ENCODE measurements at regions not wholly inside any gene's neighbourhood (a gene's known extent, or its start where the extent isn't known, plus 50 kb on each side); places are given as distances from the start of the nearest gene placed in this dataset.

GRCh38 chr5:98050583-98050982, 722.9 kb upstream of the RGMB start:
- no peak overlapping the region for H3K4me2 ChIP-seq (ENCODE audit: low read length)
- no peak overlapping the region for H4K8ac ChIP-seq (ENCODE audit: low read depth, low read length)
- no peak overlapping the region for H3K4me3 ChIP-seq (ENCODE audit: low read depth, low read length)
- no peaks in the 10 kb centered on the region for H3K79me2 ChIP-seq (ENCODE audit: control insufficient read depth, insufficient read depth, low read length, poor library complexity)
- no peak overlapping the region for H3K4ac ChIP-seq (ENCODE audit: low read depth, low read length)
- H3K27ac ChIP-seq (ENCODE audit: low read depth, low read length) = no peak overlapping the region
- H3K27me3 ChIP-seq (ENCODE audit: insufficient read depth, low read length) = no peaks in the 10 kb centered on the region
- peaks cover 3 to 4% of the 10 kb centered on the region in 2 experiments for H3K4me1 ChIP-seq (ENCODE audit: control insufficient read depth in 1 of 2, insufficient read depth in 2 of 2, low read length in 2 of 2)
- H3K9me3 ChIP-seq (ENCODE audit: insufficient read depth, low read depth, low read length) = no peaks in the 10 kb centered on the region
- no peaks in the 10 kb centered on the region for H3K36me3 ChIP-seq (ENCODE audit: control insufficient read depth in 1 of 2, insufficient read depth in 2 of 2, low read length in 2 of 2)
- no peak overlapping the region for H3K14ac ChIP-seq (ENCODE audit: low read length)
- no peak overlapping the region for H2BK120ac ChIP-seq (ENCODE audit: insufficient read depth, low read length, poor library complexity)
- no peak overlapping the region for H3K9ac ChIP-seq (ENCODE audit: low read length)
- no peak overlapping the region for H3K23ac ChIP-seq (ENCODE audit: low read length)
- DNase-seq = no peak
- no peak overlapping the region for H4K12ac ChIP-seq (ENCODE audit: low read depth, low read length)
- no peaks in the 10 kb centered on the region for H3K79me1 ChIP-seq (ENCODE audit: low read length)
- no peak overlapping the region for H2AK5ac ChIP-seq (ENCODE audit: low read length)
- H2BK12ac ChIP-seq (ENCODE audit: low read length) = no peak overlapping the region
- no peak overlapping the region for H2BK5ac ChIP-seq (ENCODE audit: low read depth, low read length, poor library complexity)
- no peak overlapping the region for H4K91ac ChIP-seq (ENCODE audit: low read depth, low read length)
- H3K18ac ChIP-seq (ENCODE audit: low read length) = no peak overlapping the region
- WGBS (ENCODE audit: extremely low coverage, insufficient coverage, insufficient read length) = no CpG with 5 or more reads among the region's 3 CpGs
- no peak overlapping the region for H2AFZ ChIP-seq (ENCODE audit: insufficient read depth, low read length, poor library complexity)

- H2BK12ac ChIP-seq (ENCODE audit: low read length) = no peak overlapping the region
- no peak overlapping the region for H2BK5ac ChIP-seq (ENCODE audit: low read depth, low read length, poor library complexity)
- H2BK120ac ChIP-seq (ENCODE audit: insufficient read depth, low read length, poor library complexity) = no peak overlapping the region
- no peak overlapping the region for H3K4ac ChIP-seq (ENCODE audit: low read depth, low read length)
- H3K4me3 ChIP-seq (ENCODE audit: low read depth, low read length) = no peak overlapping the region
- H4K91ac ChIP-seq (ENCODE audit: low read depth, low read length) = no peak overlapping the region
- DNase-seq = no peak
- H3K4me2 ChIP-seq (ENCODE audit: low read length) = no peak overlapping the region
- no CpG with 5 or more reads among the region's 2 CpGs for WGBS (ENCODE audit: extremely low coverage, insufficient coverage, insufficient read length)
- no peak overlapping the region for H3K14ac ChIP-seq (ENCODE audit: low read length)
- H2AFZ ChIP-seq (ENCODE audit: insufficient read depth, low read length, poor library complexity) = no peak overlapping the region
- H3K79me1 ChIP-seq (ENCODE audit: low read length) = no peaks in the 10 kb centered on the region
- no peaks in the 10 kb centered on the region for H3K79me2 ChIP-seq (ENCODE audit: control insufficient read depth, insufficient read depth, low read length, poor library complexity)
- H3K9me3 ChIP-seq (ENCODE audit: insufficient read depth, low read depth, low read length) = no peaks in the 10 kb centered on the region
- peaks cover 3 to 4% of the 10 kb centered on the region in 2 experiments for H3K4me1 ChIP-seq (ENCODE audit: control insufficient read depth in 1 of 2, insufficient read depth in 2 of 2, low read length in 2 of 2)
- no peak overlapping the region for H2AK5ac ChIP-seq (ENCODE audit: low read length)
- H4K8ac ChIP-seq (ENCODE audit: low read depth, low read length) = no peak overlapping the region
- no peaks in the 10 kb centered on the region for H3K36me3 ChIP-seq (ENCODE audit: control insufficient read depth in 1 of 2, insufficient read depth in 2 of 2, low read length in 2 of 2)
- H3K27me3 ChIP-seq (ENCODE audit: insufficient read depth, low read length) = no peaks in the 10 kb centered on the region
- H4K12ac ChIP-seq (ENCODE audit: low read depth, low read length) = no peak overlapping the region
- no peak overlapping the region for H3K9ac ChIP-seq (ENCODE audit: low read length)
- no peak overlapping the region for H3K27ac ChIP-seq (ENCODE audit: low read depth, low read length)
- H3K18ac ChIP-seq (ENCODE audit: low read length) = no peak overlapping the region
- H3K23ac ChIP-seq (ENCODE audit: low read length) = no peak overlapping the region
Measured at GRCh38 chr5:98053170-98053569, 720.3 kb upstream of the RGMB start.

GRCh38 chr5:98060148-98060547, 713.3 kb upstream of the RGMB start:
- H2AFZ ChIP-seq (ENCODE audit: insufficient read depth, low read length, poor library complexity) = no peak overlapping the region
- H3K18ac ChIP-seq (ENCODE audit: low read length) = no peak overlapping the region
- no peak overlapping the region for H3K4me3 ChIP-seq (ENCODE audit: low read depth, low read length)
- H2BK5ac ChIP-seq (ENCODE audit: low read depth, low read length, poor library complexity) = no peak overlapping the region
- H3K36me3 ChIP-seq (ENCODE audit: control insufficient read depth in 1 of 2, insufficient read depth in 2 of 2, low read length in 2 of 2) = no peaks in the 10 kb centered on the region
- H3K4ac ChIP-seq (ENCODE audit: low read depth, low read length) = no peak overlapping the region
- no peaks in the 10 kb centered on the region for H3K27me3 ChIP-seq (ENCODE audit: insufficient read depth, low read length)
- no peak overlapping the region for H4K8ac ChIP-seq (ENCODE audit: low read depth, low read length)
- H3K79me2 ChIP-seq (ENCODE audit: control insufficient read depth, insufficient read depth, low read length, poor library complexity) = no peaks in the 10 kb centered on the region
- no peak overlapping the region for H3K9ac ChIP-seq (ENCODE audit: low read length)
- H3K23ac ChIP-seq (ENCODE audit: low read length) = no peak overlapping the region
- H2BK120ac ChIP-seq (ENCODE audit: insufficient read depth, low read length, poor library complexity) = no peak overlapping the region
- H2AK5ac ChIP-seq (ENCODE audit: low read length) = no peak overlapping the region
- H3K27ac ChIP-seq (ENCODE audit: low read depth, low read length) = no peak overlapping the region
- no peak overlapping the region for H4K91ac ChIP-seq (ENCODE audit: low read depth, low read length)
- H4K12ac ChIP-seq (ENCODE audit: low read depth, low read length) = no peak overlapping the region
- no peak for DNase-seq
- no peaks in the 10 kb centered on the region for H3K4me1 ChIP-seq (ENCODE audit: control insufficient read depth in 1 of 2, insufficient read depth in 2 of 2, low read length in 2 of 2)
- no peak overlapping the region for H3K4me2 ChIP-seq (ENCODE audit: low read length)
- H2BK12ac ChIP-seq (ENCODE audit: low read length) = no peak overlapping the region
- H3K14ac ChIP-seq (ENCODE audit: low read length) = no peak overlapping the region
- H3K9me3 ChIP-seq (ENCODE audit: insufficient read depth, low read depth, low read length) = no peaks in the 10 kb centered on the region
- no peaks in the 10 kb centered on the region for H3K79me1 ChIP-seq (ENCODE audit: low read length)

GRCh38 chr5:98064118-98064685, 709.3 kb upstream of the RGMB start:
- H2AFZ ChIP-seq (ENCODE audit: insufficient read depth, low read length, poor library complexity) = no peak overlapping the region
- no peak overlapping the region for H2BK120ac ChIP-seq (ENCODE audit: insufficient read depth, low read length, poor library complexity)
- no peak overlapping the region for H3K4me2 ChIP-seq (ENCODE audit: low read length)
- no peak overlapping the region for H2BK12ac ChIP-seq (ENCODE audit: low read length)
- H4K91ac ChIP-seq (ENCODE audit: low read depth, low read length) = no peak overlapping the region
- H3K79me1 ChIP-seq (ENCODE audit: low read length) = no peaks in the 10 kb centered on the region
- H2AK5ac ChIP-seq (ENCODE audit: low read length) = no peak overlapping the region
- no peak for DNase-seq
- H3K4me3 ChIP-seq (ENCODE audit: low read depth, low read length) = no peak overlapping the region
- no peak overlapping the region for H4K8ac ChIP-seq (ENCODE audit: low read depth, low read length)
- H4K12ac ChIP-seq (ENCODE audit: low read depth, low read length) = no peak overlapping the region
- no peak overlapping the region for H3K4ac ChIP-seq (ENCODE audit: low read depth, low read length)
- H3K27ac ChIP-seq (ENCODE audit: low read depth, low read length) = no peak overlapping the region
- H3K36me3 ChIP-seq (ENCODE audit: control insufficient read depth in 1 of 2, insufficient read depth in 2 of 2, low read length in 2 of 2) = no peaks in the 10 kb centered on the region
- no peak overlapping the region for H3K14ac ChIP-seq (ENCODE audit: low read length)
- H3K9ac ChIP-seq (ENCODE audit: low read length) = no peak overlapping the region
- no peak overlapping the region for H3K23ac ChIP-seq (ENCODE audit: low read length)
- no peaks in the 10 kb centered on the region for H3K9me3 ChIP-seq (ENCODE audit: insufficient read depth, low read depth, low read length)
- no peak overlapping the region for H2BK5ac ChIP-seq (ENCODE audit: low read depth, low read length, poor library complexity)
- H3K27me3 ChIP-seq (ENCODE audit: insufficient read depth, low read length) = no peaks in the 10 kb centered on the region
- no peak overlapping the region for H3K18ac ChIP-seq (ENCODE audit: low read length)
- no CpG with 5 or more reads among the region's 6 CpGs for WGBS (ENCODE audit: extremely low coverage, insufficient coverage, insufficient read length)
- no peaks in the 10 kb centered on the region for H3K4me1 ChIP-seq (ENCODE audit: control insufficient read depth in 1 of 2, insufficient read depth in 2 of 2, low read length in 2 of 2)
- H3K79me2 ChIP-seq (ENCODE audit: control insufficient read depth, insufficient read depth, low read length, poor library complexity) = no peaks in the 10 kb centered on the region
